ENCODE measurements at regions not wholly inside any gene's neighbourhood (a gene's known extent, or its start where the extent isn't known, plus 50 kb on each side); places are given as distances from the start of the nearest gene placed in this dataset.

GRCh38 chr6:22749696-22750095, 180.3 kb downstream of the HDGFL1 start:
- DNase-seq (ENCODE audit: low spot score in 2 of 2) = no peak
- no peaks in the 10 kb centered on the region for H3K36me3 ChIP-seq
- H3K9me3 ChIP-seq = no peaks in the 10 kb centered on the region
- H3K27ac ChIP-seq = no peak overlapping the region
- no peak for TF ChIP-seq POLR2AphosphoS5 (IDR thresholded peaks at IDR 0.05)
- no peak for TF ChIP-seq CTCF (IDR thresholded peaks at IDR 0.05)
- TF ChIP-seq EP300 (IDR thresholded peaks at IDR 0.05) = no peak
- no peak for TF ChIP-seq POLR2A (IDR thresholded peaks at IDR 0.05)
- no peak overlapping the region for H3K4me3 ChIP-seq
- WGBS = 86% methylated on average over 3 of the region's 3 CpGs
- no peaks in the 10 kb centered on the region for H3K27me3 ChIP-seq
- H3K4me1 ChIP-seq = no peaks in the 10 kb centered on the region

DNA sequence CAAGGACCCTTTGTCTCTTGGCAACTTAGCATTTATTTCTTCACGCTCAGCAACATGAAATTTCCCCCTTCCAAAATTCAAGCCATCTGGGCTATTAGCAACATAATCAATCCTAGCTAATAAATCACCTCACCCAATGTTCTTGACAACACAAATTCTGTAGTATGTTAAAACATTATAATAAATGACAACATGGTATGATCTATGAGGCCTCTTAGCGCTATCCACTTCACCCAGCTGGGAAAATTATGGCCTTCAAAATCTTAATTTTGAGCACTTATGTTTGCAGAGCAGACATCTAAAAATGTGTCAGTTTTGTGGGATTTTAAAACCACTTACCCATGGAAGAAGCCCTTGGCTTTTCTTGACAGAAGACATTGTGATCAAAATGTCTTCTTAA, 181.9 kb downstream of the HDGFL1 start:
- Histone ChIP-seq H3K27me3 (no peaks in the 10 kb centered on the region), H3K27ac (no peak overlapping the region), H3K4me3 (no peak overlapping the region), H3K36me3 (no peaks in the 10 kb centered on the region), H3K4me1 (no peaks in the 10 kb centered on the region), H3K9me3 (no peaks in the 10 kb centered on the region)
- no peak for TF ChIP-seq EP300 (IDR thresholded peaks at IDR 0.05)
- TF ChIP-seq POLR2A (IDR thresholded peaks at IDR 0.05) = no peak
- TF ChIP-seq CTCF (IDR thresholded peaks at IDR 0.05) = no peak
- no peak for TF ChIP-seq POLR2AphosphoS5 (IDR thresholded peaks at IDR 0.05)
- DNase-seq (ENCODE audit: low spot score in 2 of 2) = no peak
- whole genome bisulfite sequencing = 83% methylated on average over 2 of the region's 2 CpGs

DNA sequence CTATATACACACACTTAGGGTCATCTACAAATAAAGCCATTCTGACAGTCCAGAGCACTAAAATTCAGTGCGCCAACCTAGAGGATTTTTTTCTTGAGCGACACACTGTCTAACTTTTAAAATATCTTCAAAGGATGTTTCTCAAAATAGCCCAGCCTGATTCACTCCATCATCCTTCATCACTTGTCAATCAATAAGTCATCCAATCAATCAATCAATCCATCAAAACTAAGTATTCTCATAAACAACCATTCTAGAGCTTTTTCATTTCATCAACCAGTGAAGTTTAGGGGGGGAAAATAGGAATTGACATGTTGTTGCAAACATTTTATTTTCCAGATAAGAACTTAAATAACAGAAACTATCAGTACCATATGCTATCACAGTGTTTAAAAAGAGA, 183.2 kb downstream of the HDGFL1 start:
- WGBS = 92% methylated on average over 2 of the region's 2 CpGs

DNA sequence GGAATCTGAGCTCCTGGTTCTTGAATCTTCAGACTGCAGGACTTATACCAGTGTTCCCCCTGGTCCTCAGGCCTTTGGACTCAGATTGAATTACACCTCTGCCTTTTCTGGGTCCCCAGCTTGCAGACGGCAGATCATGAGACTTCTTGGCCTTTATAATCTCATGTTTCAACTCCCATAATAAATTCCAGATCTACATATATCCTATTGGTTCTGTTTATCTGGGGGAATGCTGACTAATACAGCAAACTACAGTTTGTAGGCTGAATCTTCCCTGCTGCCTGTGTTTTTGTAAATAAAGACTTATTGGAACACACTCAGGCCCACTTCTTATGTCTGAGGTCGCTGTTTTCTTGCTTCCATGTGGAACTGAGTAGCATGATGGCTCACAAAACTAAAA, 184.7 kb downstream of the HDGFL1 start:
- Histone ChIP-seq H3K4me3 (no peak overlapping the region), H3K9me3 (no peaks in the 10 kb centered on the region), H3K4me1 (no peaks in the 10 kb centered on the region), H3K27ac (no peak overlapping the region), H3K27me3 (no peaks in the 10 kb centered on the region), H3K36me3 (no peaks in the 10 kb centered on the region)
- WGBS = 38% methylated on average over 2 of the region's 2 CpGs
- TF ChIP-seq EP300 (IDR thresholded peaks at IDR 0.05) (no peak), POLR2A (IDR thresholded peaks at IDR 0.05) (no peak), POLR2AphosphoS5 (IDR thresholded peaks at IDR 0.05) (no peak), CTCF (IDR thresholded peaks at IDR 0.05) (no peak)
- no peak for DNase-seq (ENCODE audit: low spot score in 2 of 2)

More for the DNA sequence above, 183.2 kb downstream of the HDGFL1 start:
- Histone ChIP-seq H3K9me3 (no peaks in the 10 kb centered on the region), H3K36me3 (no peaks in the 10 kb centered on the region), H3K27ac (no peak overlapping the region), H3K4me3 (no peak overlapping the region), H3K4me1 (no peaks in the 10 kb centered on the region), H3K27me3 (no peaks in the 10 kb centered on the region)
- DNase-seq (ENCODE audit: low spot score in 2 of 2) = no peak
- TF ChIP-seq CTCF (IDR thresholded peaks at IDR 0.05) = no peak
- TF ChIP-seq POLR2A (IDR thresholded peaks at IDR 0.05) = no peak
- no peak for TF ChIP-seq EP300 (IDR thresholded peaks at IDR 0.05)
- TF ChIP-seq POLR2AphosphoS5 (IDR thresholded peaks at IDR 0.05) = no peak

DNA sequence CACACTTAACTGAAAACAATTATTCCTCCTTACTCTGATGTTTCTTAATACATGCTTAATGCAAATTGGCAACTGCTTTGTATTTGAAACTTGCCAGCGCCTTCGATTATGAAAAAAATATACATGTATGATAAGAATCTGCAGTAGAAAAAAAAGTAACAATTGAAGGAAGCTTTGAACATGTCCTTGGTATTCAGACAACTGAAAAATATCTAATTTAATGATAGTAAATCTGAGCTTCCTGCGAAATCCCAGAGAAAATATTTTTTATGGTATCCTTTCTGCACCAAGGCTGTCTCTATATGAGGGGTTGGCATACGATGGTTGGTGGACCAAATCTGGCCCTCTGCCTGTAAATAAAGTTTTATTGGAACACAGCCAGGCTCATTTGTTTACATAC, 186.2 kb downstream of the HDGFL1 start:
- H3K4me1 ChIP-seq = no peaks in the 10 kb centered on the region
- H3K4me3 ChIP-seq = no peak overlapping the region
- H3K27me3 ChIP-seq = no peaks in the 10 kb centered on the region
- H3K9me3 ChIP-seq = no peaks in the 10 kb centered on the region
- WGBS = 64% methylated on average over 4 of the region's 4 CpGs
- TF ChIP-seq POLR2AphosphoS5 (IDR thresholded peaks at IDR 0.05) (no peak), CTCF (IDR thresholded peaks at IDR 0.05) (no peak), POLR2A (IDR thresholded peaks at IDR 0.05) (no peak)
- H3K36me3 ChIP-seq = no peaks in the 10 kb centered on the region
- DNase-seq (ENCODE audit: low spot score in 2 of 2) = no peak
- H3K27ac ChIP-seq = no peak overlapping the region
